HG02642 (cell line): ENCODE measurements at regions not wholly inside any gene's neighbourhood (a gene's known extent, or its start where the extent isn't known, plus 50 kb on each side); places are given as distances from the start of the nearest gene placed in this dataset.
"Not testable (repeated sequence)": the region's sequence is repeated elsewhere in the genome, so short reads cannot be mapped to it uniquely, and the experiment has no call there.

Source experiments
- ATAC-seq: cut with Tn5 transposase; IDR thresholded peaks from one replicate; pipeline ENCODE4 v1.9.1; 2021; ENCODE audit warnings: mild to moderate bottlenecking; ENCODE audit not compliant: unreplicated experiment, poor library complexity

DNA sequence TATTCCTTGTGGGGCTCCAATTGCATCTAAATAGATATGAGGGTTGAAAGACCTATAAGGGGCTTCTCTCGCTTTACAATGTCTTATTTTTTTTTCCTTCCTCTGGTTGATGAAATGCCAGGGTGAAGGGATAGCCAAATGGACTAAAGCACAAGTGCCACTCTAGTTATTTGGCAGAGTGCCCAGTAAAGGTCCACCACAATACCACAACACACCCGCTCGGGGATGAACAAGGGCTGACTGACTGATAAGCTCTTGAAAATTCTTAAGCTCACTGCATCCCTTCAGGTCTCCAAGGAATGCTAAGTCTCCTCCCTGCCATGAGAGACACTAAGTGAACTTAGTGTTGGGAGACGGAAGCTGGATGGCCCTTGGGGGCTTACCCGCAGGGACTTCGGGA lies 121.0 kb upstream of the CCNG1 start:
- ATAC-seq = not testable (repeated sequence)

GRCh38 chr5:163318707-163319106 lies 118.7 kb upstream of the CCNG1 start:
- no peak for ATAC-seq

DNA sequence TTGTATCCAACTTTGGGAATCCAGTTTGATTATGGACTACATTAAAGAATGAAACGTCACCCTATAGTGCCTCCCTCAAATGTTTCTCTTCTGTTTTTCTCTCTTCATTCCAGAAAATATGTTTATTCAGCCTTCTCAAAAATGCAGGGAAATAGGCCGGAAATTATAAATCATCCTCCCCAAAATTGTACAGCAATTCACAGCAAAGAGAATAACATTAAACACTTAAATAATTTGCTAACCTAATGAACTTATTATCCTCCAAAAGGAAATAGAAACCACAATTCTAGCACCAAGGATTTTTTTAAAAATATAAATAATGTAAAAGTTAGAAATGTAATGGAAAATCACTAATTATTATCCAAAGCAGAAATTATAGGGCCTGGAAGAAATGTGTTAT lies 115.9 kb upstream of the CCNG1 start:
- ATAC-seq = no peak

DNA sequence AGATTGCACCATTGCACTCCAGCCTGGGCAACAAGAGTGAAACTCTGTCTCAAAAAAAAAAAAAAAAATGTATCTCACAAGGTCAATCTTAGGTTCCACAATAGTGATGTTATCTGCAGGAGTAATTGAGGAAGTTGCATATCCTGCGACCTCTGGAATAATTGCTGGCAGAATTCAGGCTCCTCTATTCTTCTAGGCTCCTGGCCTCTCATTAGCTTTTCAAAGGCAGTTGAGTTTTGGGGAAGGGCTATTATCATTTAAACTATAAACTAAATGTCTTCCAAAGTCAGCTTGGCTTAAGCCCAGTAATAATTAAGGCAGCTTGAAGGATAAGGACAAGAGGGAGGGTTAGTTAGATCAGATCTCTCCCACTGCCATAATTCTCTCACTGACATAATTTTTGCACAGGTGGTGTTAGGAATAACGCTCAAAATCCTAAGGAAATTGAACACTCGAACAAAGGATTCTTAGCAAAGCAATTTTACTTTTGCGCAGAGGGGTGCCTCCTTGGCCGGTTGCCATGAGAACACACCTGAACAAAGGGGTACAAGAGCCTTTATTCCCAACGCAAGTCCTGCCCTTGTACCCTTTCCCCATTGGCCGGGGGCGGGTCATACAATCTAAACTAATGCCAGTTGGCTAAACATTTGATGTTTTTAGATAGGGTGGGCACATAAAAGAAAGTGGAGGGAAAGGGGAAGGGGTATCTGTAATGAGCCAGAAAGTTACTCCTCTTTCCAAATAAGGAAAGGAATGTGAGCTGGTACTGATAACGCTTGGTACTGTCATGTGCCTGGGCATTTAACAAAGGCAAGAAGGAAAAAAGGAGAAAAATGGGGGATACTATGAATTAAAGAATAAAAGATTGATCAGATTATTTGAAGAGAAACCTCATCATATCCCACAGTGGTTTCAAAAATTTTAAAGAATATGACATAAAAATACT lies 106.4 kb upstream of the CCNG1 start:
- ATAC-seq = no peak

DNA sequence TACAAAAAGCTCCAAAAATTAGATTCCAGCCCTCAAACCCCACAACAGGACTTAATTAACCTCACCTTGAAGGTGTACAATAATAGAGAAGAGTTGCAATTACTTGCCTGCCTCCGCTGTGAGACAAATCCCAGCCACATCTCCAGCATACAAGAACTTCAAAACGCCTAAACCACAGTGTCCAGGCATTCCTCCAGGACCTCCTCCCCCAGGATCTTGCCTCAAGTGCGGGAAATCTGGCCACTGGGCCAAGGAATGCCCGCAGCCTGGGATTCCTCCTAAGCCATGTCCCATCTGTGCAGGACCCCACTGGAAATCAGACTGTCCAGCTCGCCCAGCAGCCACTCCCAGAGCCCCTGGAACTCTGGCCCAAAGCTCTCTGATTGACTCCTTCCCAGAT lies 101.3 kb upstream of the CCNG1 start:
- ATAC-seq = not testable (repeated sequence)

GRCh38 chr5:163339148-163339547 lies 98.2 kb upstream of the CCNG1 start:
- no peak for ATAC-seq

GRCh38 chr5:163340378-163340777 lies 97.0 kb upstream of the CCNG1 start:
- not testable (repeated sequence) for ATAC-seq

DNA sequence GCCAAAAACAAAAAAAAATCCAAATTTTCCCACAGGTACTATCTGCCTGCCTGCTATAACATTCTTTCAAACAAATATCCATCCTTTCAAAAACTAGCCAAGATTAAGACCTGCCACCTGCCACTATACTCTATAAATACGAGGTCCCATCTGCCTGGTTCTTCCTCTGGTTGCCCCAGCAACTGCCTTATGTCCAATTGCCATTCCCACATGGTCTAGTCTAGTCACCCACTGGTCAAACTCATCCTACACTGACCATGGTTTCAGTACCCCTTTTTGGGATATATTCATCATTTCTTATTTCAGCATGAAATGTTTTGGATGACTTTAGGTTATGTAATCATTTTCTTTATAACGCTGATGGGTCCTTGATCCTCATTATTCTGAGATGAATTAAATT lies 95.1 kb upstream of the CCNG1 start:
- no peak for ATAC-seq

GRCh38 chr5:163345216-163345615 lies 92.2 kb upstream of the CCNG1 start:
- ATAC-seq = no peak

DNA sequence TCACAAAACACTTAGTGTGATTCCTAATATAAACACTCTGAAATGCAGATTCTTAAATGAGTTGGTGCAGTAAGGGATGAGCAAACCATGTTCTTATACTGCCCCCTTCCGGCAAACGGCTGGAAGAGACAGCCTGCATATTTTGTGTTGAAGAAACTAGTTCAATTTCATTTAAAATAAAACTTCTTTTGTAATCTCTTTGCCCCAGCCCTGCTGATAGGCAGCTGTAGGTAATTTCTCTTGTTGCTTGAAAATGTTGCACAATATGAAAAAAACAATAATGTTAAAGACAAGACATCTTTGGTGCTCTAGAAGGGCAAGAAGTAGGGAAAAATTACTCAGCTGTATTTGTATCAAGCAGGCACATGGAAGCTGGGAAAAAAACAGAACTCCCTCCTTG lies 89.7 kb upstream of the CCNG1 start:
- ATAC-seq = peak; percentile 84

- no peak for ATAC-seq
Observed at GRCh38 chr5:163350083-163350482, 87.3 kb upstream of the CCNG1 start.

DNA sequence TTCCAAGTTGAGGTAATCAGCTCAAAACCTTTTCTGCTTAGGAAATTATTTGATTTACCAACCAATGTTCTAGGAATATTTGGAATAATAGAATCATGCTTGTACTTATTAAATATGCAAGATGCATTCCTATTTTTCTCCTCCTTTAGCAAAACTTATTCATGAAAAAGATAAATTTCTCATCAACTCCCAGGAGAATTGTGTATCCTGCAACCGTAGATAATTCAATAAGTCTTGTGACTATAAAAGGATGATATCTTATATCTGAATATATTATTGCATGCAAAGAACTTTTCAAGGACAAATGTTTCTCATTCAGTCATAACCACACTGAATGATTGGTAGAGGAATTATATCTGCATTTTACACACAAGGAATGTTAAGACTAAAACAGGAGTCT lies 84.9 kb upstream of the CCNG1 start:
- no peak for ATAC-seq

- not testable (repeated sequence) for ATAC-seq
Observed at GRCh38 chr5:163355811-163356210, 81.6 kb upstream of the CCNG1 start.

- ATAC-seq = no peak
Observed at GRCh38 chr5:163357636-163358035, 79.8 kb upstream of the CCNG1 start.

- ATAC-seq = no peak
Observed at GRCh38 chr5:163360656-163361055, 76.7 kb upstream of the CCNG1 start.

GRCh38 chr5:163361450-163361849 lies 75.9 kb upstream of the CCNG1 start:
- no peak for ATAC-seq

DNA sequence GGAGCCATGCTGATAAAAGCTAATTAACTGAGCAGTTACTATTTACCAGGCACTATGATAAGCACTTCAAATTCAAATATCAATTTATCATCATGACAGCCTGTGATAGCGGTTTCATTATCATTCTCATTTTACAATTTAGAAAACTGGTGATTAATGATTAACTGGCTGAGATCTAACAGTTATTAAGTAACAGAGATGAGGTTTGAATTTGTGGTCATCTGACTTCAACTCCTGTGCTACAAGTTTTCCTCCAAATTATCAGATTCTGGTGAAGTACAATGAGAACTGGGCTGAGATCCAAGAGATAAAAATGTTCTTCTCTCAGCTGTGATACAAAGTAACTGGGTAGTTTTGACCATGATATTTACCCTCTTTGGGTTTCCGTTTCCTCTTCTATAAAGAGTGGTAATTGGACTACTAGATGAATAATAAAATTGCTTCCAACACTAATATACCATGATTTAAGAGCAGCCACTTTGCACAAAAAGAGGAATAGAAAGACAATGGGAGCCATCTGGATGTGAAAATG lies 74.5 kb upstream of the CCNG1 start:
- ATAC-seq = no peak

DNA sequence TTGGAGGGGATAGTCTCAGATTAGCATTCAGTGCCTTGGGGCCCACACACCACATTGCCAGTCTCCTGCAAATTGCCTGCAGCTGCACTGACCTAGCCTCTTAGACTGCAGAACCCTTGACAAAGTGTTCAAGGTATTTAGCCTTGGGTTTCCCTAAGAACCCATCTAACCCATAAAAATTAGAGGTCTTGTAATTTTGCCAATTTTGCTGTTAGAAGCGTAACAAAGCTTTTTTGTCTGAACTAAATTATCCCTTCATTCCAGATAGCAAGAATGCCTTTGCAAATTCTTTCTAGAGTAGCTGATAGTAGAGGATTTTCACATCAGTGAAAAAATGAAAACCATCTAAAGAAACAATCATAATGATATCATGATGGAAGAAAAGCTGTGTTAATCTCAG lies 74.0 kb upstream of the CCNG1 start:
- no peak for ATAC-seq

DNA sequence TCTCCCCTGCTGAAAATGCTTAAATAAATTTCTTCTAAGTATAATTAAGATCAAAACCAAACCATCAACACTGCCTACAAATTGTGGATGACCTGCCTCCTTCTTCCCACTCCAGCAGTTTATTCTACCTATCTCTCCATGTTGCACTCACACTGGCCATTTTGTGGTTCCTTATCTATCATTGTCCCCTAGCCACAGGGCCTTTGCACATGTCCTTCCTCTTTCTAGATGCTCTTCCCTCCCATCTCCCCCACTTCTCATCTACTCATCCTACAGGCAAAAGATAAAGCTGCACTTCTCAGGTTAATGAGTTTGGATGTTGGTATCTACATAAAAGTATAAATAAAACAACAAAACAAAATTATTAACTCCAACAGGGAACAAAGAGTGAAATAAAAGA lies 70.6 kb upstream of the CCNG1 start:
- no peak for ATAC-seq

GRCh38 chr5:163369776-163370385 lies 67.5 kb upstream of the CCNG1 start:
- no peak for ATAC-seq

DNA sequence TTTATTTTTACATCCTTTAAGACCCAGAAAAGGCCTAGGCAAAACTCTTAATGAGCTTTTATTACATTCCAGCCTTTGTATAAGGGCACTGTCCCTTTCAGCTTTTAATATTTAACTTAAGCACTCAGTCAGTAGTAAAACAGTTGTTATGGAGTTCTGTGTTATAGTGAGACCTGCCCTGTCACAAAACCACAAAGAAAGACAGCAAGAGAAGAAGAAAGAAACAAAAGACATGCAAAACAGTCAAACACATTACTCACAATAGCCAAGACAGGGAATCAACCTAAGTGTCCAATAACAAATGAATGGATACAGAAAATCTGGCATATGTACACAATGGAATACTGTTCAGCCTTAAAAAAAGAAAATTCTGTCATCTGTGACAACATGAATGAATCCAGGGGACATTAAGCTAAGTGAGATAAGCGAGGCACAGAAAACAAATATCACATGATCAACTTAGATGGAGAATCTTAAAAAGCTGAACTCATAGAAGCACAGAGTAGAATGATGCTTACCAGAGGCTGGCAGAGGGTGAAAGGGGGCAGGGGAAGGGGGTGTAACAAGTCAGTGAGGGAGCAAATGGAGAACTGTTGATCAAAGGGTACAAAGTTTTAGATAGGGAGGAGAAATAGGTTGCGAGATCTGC lies 63.8 kb upstream of the CCNG1 start:
- ATAC-seq = no peak
